Stimulated activated CD8-positive, alpha-beta memory T cell treated with anti-CD3 and anti-CD28 coated beads, Interleukin-12 subunit alpha, Interleukin-12 subunit beta, amount 100 ng/mL, for 4 hours (primary cell): ENCODE measurements at regions not wholly inside any gene's neighbourhood (a gene's known extent, or its start where the extent isn't known, plus 50 kb on each side); places are given as distances from the start of the nearest gene placed in this dataset.

Source experiments
- DNase-seq: peaks from one replicate; pipeline ENCODE4 v3.0.0-alpha.2; 2020; ENCODE audit warnings: low read depth

- DNase-seq, result no peak
Observed at GRCh38 chr18:40652321-40652720, 1302.7 kb upstream of the PIK3C3 start.

GRCh38 chr18:40651163-40651562, 1303.9 kb upstream of the PIK3C3 start:
- DNase-seq, result no peak

GRCh38 chr18:40642692-40643229, 1312.3 kb upstream of the PIK3C3 start:
- DNase-seq, result no peak

- no peak for DNase-seq
Observed at GRCh38 chr18:40631319-40631718, 1323.7 kb upstream of the PIK3C3 start.

GRCh38 chr18:40630496-40630895, 1324.5 kb upstream of the PIK3C3 start:
- no peak for DNase-seq

- DNase-seq, result no peak
Observed at GRCh38 chr18:40624959-40625358, 1330.1 kb upstream of the PIK3C3 start.

- DNase-seq, result no peak
Observed at GRCh38 chr18:40613721-40614120, 1341.3 kb upstream of the PIK3C3 start.

- DNase-seq, result no peak
Observed at GRCh38 chr18:40612356-40612755, 1342.7 kb upstream of the PIK3C3 start.

GRCh38 chr18:40608226-40608625, 1346.8 kb upstream of the PIK3C3 start:
- DNase-seq, result no peak

- DNase-seq, result no peak
Observed at GRCh38 chr18:40607542-40608148, 1347.4 kb upstream of the PIK3C3 start.

GRCh38 chr18:40606996-40607395, 1348.0 kb upstream of the PIK3C3 start:
- DNase-seq, result no peak

GRCh38 chr18:40583671-40584070, 1371.4 kb upstream of the PIK3C3 start:
- no peak for DNase-seq

- DNase-seq, result no peak
Observed at GRCh38 chr18:40582105-40582504, 1372.9 kb upstream of the PIK3C3 start.

- no peak for DNase-seq
Observed at GRCh38 chr18:40577981-40578365, 1377.1 kb upstream of the PIK3C3 start.

- no peak for DNase-seq
Observed at GRCh38 chr18:40577239-40577980, 1377.6 kb upstream of the PIK3C3 start.

GRCh38 chr18:40576507-40577115, 1378.4 kb upstream of the PIK3C3 start:
- DNase-seq, result no peak

- no peak for DNase-seq
Observed at GRCh38 chr18:40570615-40571014, 1384.4 kb upstream of the PIK3C3 start.

- no peak for DNase-seq
Observed at GRCh38 chr18:40569605-40570004, 1385.4 kb upstream of the PIK3C3 start.

- DNase-seq, result no peak
Observed at GRCh38 chr18:40566510-40566844, 1388.6 kb upstream of the PIK3C3 start.

GRCh38 chr18:40565805-40566509, 1389.1 kb upstream of the PIK3C3 start:
- DNase-seq, result no peak

GRCh38 chr18:40559556-40559955, 1395.5 kb upstream of the PIK3C3 start:
- no peak for DNase-seq

- DNase-seq, result no peak
Observed at GRCh38 chr18:40558706-40559392, 1396.2 kb upstream of the PIK3C3 start.
